Right lobe of liver (tissue), 6 donors: ENCODE measurements at regions not wholly inside any gene's neighbourhood (a gene's known extent, or its start where the extent isn't known, plus 50 kb on each side); places are given as distances from the start of the nearest gene placed in this dataset.

ENCODE experiments used
- ATAC-seq, 4 donors: fragments of 200-7000 bp; cut with Tn5 transposase; one replicate each; pipeline ENCODE4 v1.9.1; 2020; ENCODE audit warnings: mild to moderate bottlenecking in 4 of 4, moderate library complexity in 4 of 4
- DNase-seq, 3 donors: peaks; one replicate each; pipeline ENCODE4 v3.0.0-alpha.2; 2020
- H3K27ac ChIP-seq, 3 donors: fragments of 200-600 bp; one replicate each; pipeline ENCODE4 v1.8.0; 2022
- H3K27me3 ChIP-seq, 2 donors: fragments of 200-600 bp; one replicate each; pipeline ENCODE4 v1.8.0; 2022
- H3K36me3 ChIP-seq, 4 donors: fragments of 200-600 bp; sonication (generic) in 1 of 4; one replicate each; pipeline versions ENCODE4 v1.5.1 to v1.8.0; 2017 to 2022; ENCODE audit warnings: control low read depth in 1 of 4
- H3K4me1 ChIP-seq, 4 donors: fragments of 200-600 bp; sonication (generic) in 1 of 4; one replicate each; pipeline versions ENCODE4 v1.5.1 to v1.8.0; 2017 to 2022; ENCODE audit warnings: control low read depth in 1 of 4
- H3K4me3 ChIP-seq, 3 donors: fragments of 200-600 bp; one replicate each; pipeline ENCODE4 v1.8.0; 2022
- H3K9me3 ChIP-seq, 4 donors: fragments of 200-600 bp; sonication (generic) in 1 of 4; one replicate each; pipeline versions ENCODE4 v1.5.1 to v1.8.0; 2017 to 2022; ENCODE audit warnings: control low read depth in 1 of 4
- POLR2A ChIP-seq: fragments of 450-650 bp; IDR thresholded peaks from one replicate; pipeline ENCODE4 v1.6.1; 2017; ENCODE audit warnings: antibody characterized with exemption, mild to moderate bottlenecking
- WGBS: methylation state at CpG from one replicate; pipeline ENCODE4 v1.1.6; 2018; ENCODE audit warnings: low coverage, low lambda C conversion rate; ENCODE audit not compliant: insufficient coverage; ENCODE audit errors: missing lambda C conversion rate; 5-methylcytosine and 5-hydroxymethylcytosine counted together
- intact Hi-C, 2 donors: fragments of 100-400 bp; cut with DNase I; formaldehyde crosslinking; loops; one replicate each; pipeline versions ENCODE4 v1.11.2 to v1.14.1; 2022
- TF ChIP-seq, protein P1 (sequence below), 4 donors: fragments of 200-600 bp in 3 of 4; fragments of 450-650 bp in 1 of 4; IDR thresholded peaks; one replicate each; pipeline versions ENCODE4 v1.5.1 to v1.8.0; 2016 to 2022; ENCODE audit warnings: antibody characterized with exemption in 4 of 4, mild to moderate bottlenecking in 2 of 4
- donor health status: DM: no; HTN: yes; CAD: no.
- donor health status: DM: no; HTN: no; CAD: no.
- donor health status: DM: no; HTN: no; CAD: no.
- donor health status: DM: no; HTN: yes; CAD: no.
- donor health status: DM: no; HTN: yes; CAD: no.

DNA sequence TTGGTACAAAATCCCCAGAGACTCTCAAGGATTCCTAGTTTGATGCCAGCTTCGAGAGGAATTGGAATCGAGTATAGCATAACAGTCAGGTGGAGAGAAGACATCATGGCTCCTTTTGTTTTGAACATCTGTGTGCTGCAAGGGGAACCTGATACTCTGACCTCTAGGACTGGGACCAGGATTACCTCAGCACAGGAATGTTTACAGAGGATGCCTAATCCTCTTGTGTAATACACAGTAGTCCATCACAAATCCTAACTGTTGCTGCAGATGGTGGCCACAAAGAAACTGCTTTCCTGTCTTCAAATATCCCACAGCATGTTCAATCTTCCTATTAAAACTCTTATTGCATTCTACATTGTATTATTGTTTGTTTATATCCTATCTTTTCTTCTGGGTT is 111.8 kb upstream of the PRMT6 start:
- 32% methylated on average over 2 of the region's 2 CpGs for WGBS
- ATAC-seq: peak in 3 of 4 donors; percentile 26 to 69 (median 53)
- Histone ChIP-seq H3K4me1 (no peaks in the 10 kb centered on the region), H3K27me3 (no peaks in the 10 kb centered on the region), H3K27ac (no peak overlapping the region), H3K9me3 (no peaks in the 10 kb centered on the region), H3K36me3 (no peaks in the 10 kb centered on the region), H3K4me3 (no peak overlapping the region)
- intact Hi-C loops: no loop called here
- TF ChIP-seq, protein P1, sequence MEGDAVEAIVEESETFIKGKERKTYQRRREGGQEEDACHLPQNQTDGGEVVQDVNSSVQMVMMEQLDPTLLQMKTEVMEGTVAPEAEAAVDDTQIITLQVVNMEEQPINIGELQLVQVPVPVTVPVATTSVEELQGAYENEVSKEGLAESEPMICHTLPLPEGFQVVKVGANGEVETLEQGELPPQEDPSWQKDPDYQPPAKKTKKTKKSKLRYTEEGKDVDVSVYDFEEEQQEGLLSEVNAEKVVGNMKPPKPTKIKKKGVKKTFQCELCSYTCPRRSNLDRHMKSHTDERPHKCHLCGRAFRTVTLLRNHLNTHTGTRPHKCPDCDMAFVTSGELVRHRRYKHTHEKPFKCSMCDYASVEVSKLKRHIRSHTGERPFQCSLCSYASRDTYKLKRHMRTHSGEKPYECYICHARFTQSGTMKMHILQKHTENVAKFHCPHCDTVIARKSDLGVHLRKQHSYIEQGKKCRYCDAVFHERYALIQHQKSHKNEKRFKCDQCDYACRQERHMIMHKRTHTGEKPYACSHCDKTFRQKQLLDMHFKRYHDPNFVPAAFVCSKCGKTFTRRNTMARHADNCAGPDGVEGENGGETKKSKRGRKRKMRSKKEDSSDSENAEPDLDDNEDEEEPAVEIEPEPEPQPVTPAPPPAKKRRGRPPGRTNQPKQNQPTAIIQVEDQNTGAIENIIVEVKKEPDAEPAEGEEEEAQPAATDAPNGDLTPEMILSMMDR (IDR thresholded peaks at IDR 0.05): no peak
- no peak for TF ChIP-seq POLR2A
- DNase-seq: no peak

- H3K27me3 ChIP-seq: no peaks in the 10 kb centered on the region
- ATAC-seq (no peak), DNase-seq (no peak)
- intact Hi-C loops: no loop called here
- WGBS: 50% methylated on average over 1 of the region's 1 CpG
- no peak overlapping the region for H3K27ac ChIP-seq
- H3K4me3 ChIP-seq: no peak overlapping the region
- no peaks in the 10 kb centered on the region for H3K9me3 ChIP-seq
- TF ChIP-seq, protein P1 (IDR thresholded peaks at IDR 0.05): no peak
- TF ChIP-seq POLR2A: no peak
- H3K4me1 ChIP-seq: no peaks in the 10 kb centered on the region
- no peaks in the 10 kb centered on the region for H3K36me3 ChIP-seq
These were observed 103.7 kb upstream of the PRMT6 start for GRCh38 chr1:106952776-106953175.

DNA sequence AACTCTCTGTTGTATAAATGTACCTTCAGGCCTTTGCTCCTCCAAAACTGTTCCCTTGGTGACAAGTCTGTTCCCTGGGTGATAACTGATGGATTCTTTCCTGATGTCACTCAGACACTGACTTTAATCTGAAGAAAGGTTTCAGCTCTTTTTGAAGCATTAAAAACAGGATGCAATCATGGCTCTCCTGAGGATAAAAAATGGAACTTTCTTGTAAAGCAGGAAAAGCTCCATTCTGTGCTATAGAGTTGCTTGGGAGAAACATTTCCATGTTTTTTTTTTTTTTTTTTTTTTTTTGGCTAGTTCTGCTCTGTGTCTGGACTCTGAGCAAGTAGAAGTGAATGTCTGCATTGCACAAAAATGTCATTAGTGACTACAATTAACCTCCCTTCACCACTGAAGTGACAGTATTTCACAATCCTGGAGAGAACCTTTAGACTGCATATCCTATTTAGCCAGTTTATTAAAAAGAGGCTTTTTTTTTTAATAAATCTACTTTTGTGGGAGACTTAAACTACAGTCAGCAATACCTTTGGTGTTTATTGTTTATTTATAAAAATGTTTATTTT is 101.7 kb upstream of the PRMT6 start:
- DNase-seq (no peak), ATAC-seq (no peak)
- no peak overlapping the region for H3K4me3 ChIP-seq
- H3K36me3 ChIP-seq: no peaks in the 10 kb centered on the region
- intact Hi-C loops: no loop called here
- no peak overlapping the region for H3K27ac ChIP-seq
- no peaks in the 10 kb centered on the region for H3K4me1 ChIP-seq
- no peak for TF ChIP-seq POLR2A
- TF ChIP-seq, protein P1 (IDR thresholded peaks at IDR 0.05): no peak
- no peaks in the 10 kb centered on the region for H3K9me3 ChIP-seq
- H3K27me3 ChIP-seq: no peaks in the 10 kb centered on the region

- Histone ChIP-seq H3K4me3 (no peak overlapping the region), H3K36me3 (no peaks in the 10 kb centered on the region), H3K27me3 (no peaks in the 10 kb centered on the region), H3K4me1 (no peaks in the 10 kb centered on the region), H3K27ac (no peak overlapping the region), H3K9me3 (no peaks in the 10 kb centered on the region)
- TF ChIP-seq POLR2A: no peak
- TF ChIP-seq, protein P1 (IDR thresholded peaks at IDR 0.05): no peak
- ATAC-seq: no peak
- 52% methylated on average over 1 of the region's 1 CpG for WGBS
- DNase-seq: no peak
- intact Hi-C loops: no loop called here
These were observed 99.8 kb upstream of the PRMT6 start for GRCh38 chr1:106956721-106957120.

- TF ChIP-seq, protein P1 (IDR thresholded peaks at IDR 0.05): no peak
- TF ChIP-seq POLR2A: no peak
- Histone ChIP-seq H3K36me3 (no peaks in the 10 kb centered on the region), H3K4me3 (no peak overlapping the region), H3K9me3 (no peaks in the 10 kb centered on the region), H3K4me1 (no peaks in the 10 kb centered on the region), H3K27me3 (no peaks in the 10 kb centered on the region), H3K27ac (no peak overlapping the region)
- no peak for ATAC-seq
- DNase-seq: no peak
- intact Hi-C loops: no loop called here
- 58% methylated on average over 3 of the region's 3 CpGs for WGBS
These were observed 98.7 kb upstream of the PRMT6 start for GRCh38 chr1:106957795-106958194.
